ENCODE measurements at regions not wholly inside any gene's neighbourhood (a gene's known extent, or its start where the extent isn't known, plus 50 kb on each side); places are given as distances from the start of the nearest gene placed in this dataset.

- H3K4me1 ChIP-seq: no peaks in the 10 kb centered on the region
- no peak for DNase-seq (ENCODE audit: low spot score in 2 of 2)
- intact Hi-C loops (cut with DNase I): no loop called here
- no peaks in the 10 kb centered on the region for H3K27me3 ChIP-seq
- H3K4me3 ChIP-seq: no peak overlapping the region
- no peaks in the 10 kb centered on the region for H3K36me3 ChIP-seq
- no peak for TF ChIP-seq CTCF (IDR thresholded peaks at IDR 0.05)
- no peaks in the 10 kb centered on the region for H3K9me3 ChIP-seq
- no peak overlapping the region for H3K27ac ChIP-seq
These were observed 178.8 kb upstream of the MME start for GRCh38 chr3:154901278-154901677.

- Histone ChIP-seq H3K27me3 (no peaks in the 10 kb centered on the region), H3K9me3 (no peaks in the 10 kb centered on the region), H3K36me3 (no peaks in the 10 kb centered on the region), H3K27ac (no peak overlapping the region), H3K4me3 (no peak overlapping the region), H3K4me1 (no peaks in the 10 kb centered on the region)
- DNase-seq (ENCODE audit: low spot score in 2 of 2): no peak
- intact Hi-C loops (cut with DNase I): no loop called here
- no peak for TF ChIP-seq CTCF (IDR thresholded peaks at IDR 0.05)
These were observed 179.3 kb upstream of the MME start for GRCh38 chr3:154900816-154901215.

GRCh38 chr3:154898916-154899315 lies 181.2 kb upstream of the MME start:
- Histone ChIP-seq H3K36me3 (no peaks in the 10 kb centered on the region), H3K4me1 (no peaks in the 10 kb centered on the region), H3K27me3 (no peaks in the 10 kb centered on the region), H3K4me3 (no peak overlapping the region), H3K9me3 (no peaks in the 10 kb centered on the region), H3K27ac (no peak overlapping the region)
- no peak for TF ChIP-seq CTCF (IDR thresholded peaks at IDR 0.05)
- intact Hi-C loops (cut with DNase I): no loop called here
- no peak for DNase-seq (ENCODE audit: low spot score in 2 of 2)

GRCh38 chr3:154898443-154898842 lies 181.7 kb upstream of the MME start:
- intact Hi-C loops (cut with DNase I): no loop called here
- Histone ChIP-seq H3K27me3 (no peaks in the 10 kb centered on the region), H3K36me3 (no peaks in the 10 kb centered on the region), H3K4me1 (no peaks in the 10 kb centered on the region), H3K9me3 (no peaks in the 10 kb centered on the region), H3K4me3 (no peak overlapping the region), H3K27ac (no peak overlapping the region)
- DNase-seq (ENCODE audit: low spot score in 2 of 2): no peak
- TF ChIP-seq CTCF (IDR thresholded peaks at IDR 0.05): no peak

GRCh38 chr3:154893813-154894212 lies 186.3 kb upstream of the MME start:
- no peaks in the 10 kb centered on the region for H3K4me1 ChIP-seq
- no peak overlapping the region for H3K4me3 ChIP-seq
- no peaks in the 10 kb centered on the region for H3K9me3 ChIP-seq
- no peak overlapping the region for H3K27ac ChIP-seq
- intact Hi-C loops (cut with DNase I): no loop called here
- no peaks in the 10 kb centered on the region for H3K27me3 ChIP-seq
- no peak for DNase-seq (ENCODE audit: low spot score in 2 of 2)
- no peaks in the 10 kb centered on the region for H3K36me3 ChIP-seq
- no peak for TF ChIP-seq CTCF (IDR thresholded peaks at IDR 0.05)

- H3K27ac ChIP-seq: no peak overlapping the region
- H3K36me3 ChIP-seq: no peaks in the 10 kb centered on the region
- no peaks in the 10 kb centered on the region for H3K4me1 ChIP-seq
- intact Hi-C loops (cut with DNase I): no loop called here
- TF ChIP-seq CTCF (IDR thresholded peaks at IDR 0.05): no peak
- no peaks in the 10 kb centered on the region for H3K9me3 ChIP-seq
- no peaks in the 10 kb centered on the region for H3K27me3 ChIP-seq
- H3K4me3 ChIP-seq: no peak overlapping the region
- no peak for DNase-seq (ENCODE audit: low spot score in 2 of 2)
These were observed 190.9 kb upstream of the MME start for GRCh38 chr3:154889227-154889634.
